Hepatocyte (in vitro differentiated cells): ENCODE measurements at regions not wholly inside any gene's neighbourhood (a gene's known extent, or its start where the extent isn't known, plus 50 kb on each side); places are given as distances from the start of the nearest gene placed in this dataset.

Source experiments
- DNase-seq: peaks from one replicate; pipeline ENCODE4 v3.0.0-alpha.2; 2016; ENCODE audit warnings: low spot score
- H2AFZ ChIP-seq: fragments of 200-600 bp; sonication (generic); 2 replicates; pipeline ENCODE4 v1.6.0; 2016; ENCODE audit warnings: antibody characterized with exemption, mild to moderate bottlenecking
- H3K27ac ChIP-seq: fragments of 200-600 bp; sonication (generic); 2 replicates; pipeline ENCODE4 v1.5.1; 2016; ENCODE audit warnings: mild to moderate bottlenecking
- H3K27me3 ChIP-seq: fragments of 200-600 bp; sonication (generic); 2 replicates; pipeline ENCODE4 v1.6.1; 2016
- H3K36me3 ChIP-seq: fragments of 200-600 bp; sonication (generic); replicated peaks from 2 replicates; pipeline ENCODE4 v1.5.1; 2016; ENCODE audit warnings: low read depth; ENCODE audit not compliant: insufficient read depth
- H3K4me1 ChIP-seq: fragments of 200-600 bp; sonication (generic); 2 replicates; pipeline ENCODE4 v1.5.1; 2016; ENCODE audit warnings: mild to moderate bottlenecking, moderate library complexity; ENCODE audit not compliant: insufficient read depth
- H3K4me2 ChIP-seq: fragments of 200-600 bp; sonication (generic); 2 replicates; pipeline ENCODE4 v1.6.0; 2016
- H3K4me3 ChIP-seq: fragments of 200-600 bp; sonication (generic); 2 replicates; pipeline ENCODE4 v1.5.1; 2016; ENCODE audit warnings: mild to moderate bottlenecking
- H3K79me2 ChIP-seq: fragments of 200-600 bp; sonication (generic); 2 replicates; pipeline ENCODE4 v1.6.0; 2017; ENCODE audit warnings: mild to moderate bottlenecking
- H3K9me2 ChIP-seq: fragments of 200-600 bp; sonication (generic); replicated peaks from 2 replicates; pipeline ENCODE4 v1.6.0; 2017; ENCODE audit warnings: mild to moderate bottlenecking; ENCODE audit not compliant: insufficient read depth
- H3K9me3 ChIP-seq: fragments of 200-600 bp; sonication (generic); 2 replicates; pipeline ENCODE4 v1.5.1; 2016; ENCODE audit warnings: low read depth, mild to moderate bottlenecking
- H4K20me1 ChIP-seq: fragments of 200-600 bp; sonication (generic); 2 replicates; pipeline ENCODE4 v1.6.0; 2016; ENCODE audit warnings: mild to moderate bottlenecking; ENCODE audit not compliant: insufficient read depth, poor library complexity, severe bottlenecking
- CTCF ChIP-seq: fragments of 200-600 bp; sonication (generic); IDR thresholded peaks from 2 replicates; pipeline ENCODE4 v1.5.1; 2016; ENCODE audit warnings: antibody characterized with exemption, mild to moderate bottlenecking; ENCODE audit not compliant: poor library complexity
- EZH2 ChIP-seq: fragments of 200-600 bp; sonication (generic); IDR thresholded peaks from 2 replicates; pipeline ENCODE4 v1.6.1; 2016; ENCODE audit warnings: antibody characterized with exemption, mild to moderate bottlenecking, borderline replicate concordance
- EZH2phosphoT487 ChIP-seq: fragments of 200-600 bp; sonication (generic); IDR thresholded peaks from one replicate; pipeline ENCODE4 v1.6.1; 2018; ENCODE audit warnings: antibody characterized with exemption, mild to moderate bottlenecking, low read depth, moderate library complexity; ENCODE audit not compliant: unreplicated experiment, severe bottlenecking
- WGBS: methylation state at CpG from one replicate; pipeline ENCODE4 v1.1.6; 2016; ENCODE audit warnings: low lambda C conversion rate; ENCODE audit errors: missing lambda C conversion rate; 5-methylcytosine and 5-hydroxymethylcytosine counted together

DNA sequence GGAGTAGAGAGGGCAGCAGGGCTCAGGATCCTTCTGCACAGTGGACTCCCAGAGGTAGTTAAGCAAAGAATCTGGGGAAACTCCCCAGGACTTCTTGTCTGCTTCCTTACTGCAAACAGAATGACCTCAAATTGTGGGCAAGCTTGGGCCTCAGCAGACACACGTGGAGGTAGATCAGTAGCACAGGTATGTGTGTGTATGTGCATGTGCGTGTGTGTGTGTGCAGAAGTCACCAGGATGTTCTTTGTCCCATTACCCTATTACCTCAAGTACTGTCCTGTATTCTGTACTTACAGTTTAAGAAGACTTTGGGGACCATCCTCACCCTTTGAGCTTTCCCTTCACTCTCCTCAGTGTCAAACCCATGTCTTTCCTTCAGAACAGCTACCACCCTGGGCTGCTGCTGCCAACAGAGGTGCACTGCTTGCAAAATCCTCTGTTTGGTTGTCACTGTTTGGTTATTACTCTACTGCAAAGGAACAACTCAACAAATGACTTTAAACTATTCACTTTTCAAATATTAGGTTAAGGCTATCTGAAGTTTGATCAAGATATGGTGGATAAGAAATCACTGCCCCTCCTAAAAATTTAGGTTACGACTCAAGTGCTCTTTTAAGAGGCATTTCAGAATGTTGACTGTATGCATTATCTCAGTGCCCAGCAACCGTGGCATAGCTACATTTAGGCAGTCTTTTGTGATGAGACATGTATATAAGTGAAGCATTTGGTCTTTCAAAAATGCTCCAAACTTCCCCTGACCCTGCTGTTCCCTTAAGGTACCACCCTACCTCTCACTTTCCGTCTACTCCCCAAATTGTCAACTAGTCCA lies 78.2 kb upstream of the MBIP start:
- Histone ChIP-seq H4K20me1 (no peaks in the 10 kb centered on the region), H3K4me3 (no peak overlapping the region), H2AFZ (no peak overlapping the region), H3K4me1 (no peaks in the 10 kb centered on the region), H3K27ac (no peak overlapping the region), H3K36me3 (no peaks in the 10 kb centered on the region), H3K27me3 (no peaks in the 10 kb centered on the region), H3K9me2 (no peaks in the 10 kb centered on the region), H3K79me2 (no peaks in the 10 kb centered on the region), H3K4me2 (no peak overlapping the region), H3K9me3 (no peaks in the 10 kb centered on the region)
- TF ChIP-seq EZH2phosphoT487 (no peak), EZH2 (no peak)
- no peak for DNase-seq
- WGBS: 65% methylated on average over 5 of the region's 5 CpGs

DNA sequence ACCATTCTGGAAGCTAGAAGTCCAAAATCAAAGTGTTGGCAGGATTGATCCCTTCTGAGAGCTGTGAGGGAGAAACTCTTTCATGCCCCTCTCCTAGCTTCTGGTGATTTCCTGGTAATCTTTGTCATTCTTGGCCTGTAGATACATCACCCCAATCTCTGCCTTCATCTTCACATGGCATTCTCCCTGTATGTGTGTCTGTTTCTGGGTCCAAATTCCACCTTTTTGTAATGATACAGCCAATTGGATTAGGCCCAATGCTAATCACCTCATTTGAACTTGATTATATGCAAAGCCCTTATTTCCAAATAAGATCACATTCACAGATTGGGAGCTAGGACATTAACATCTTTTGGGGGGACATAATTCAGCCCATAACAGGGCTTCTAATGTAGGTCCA lies 76.9 kb upstream of the MBIP start:
- DNase-seq: no peak
- no peak overlapping the region for H3K27ac ChIP-seq
- no peak overlapping the region for H2AFZ ChIP-seq
- H3K4me3 ChIP-seq: no peak overlapping the region
- H3K9me2 ChIP-seq: no peaks in the 10 kb centered on the region
- no peaks in the 10 kb centered on the region for H3K9me3 ChIP-seq
- H4K20me1 ChIP-seq: no peaks in the 10 kb centered on the region
- H3K4me1 ChIP-seq: no peaks in the 10 kb centered on the region
- H3K27me3 ChIP-seq: no peaks in the 10 kb centered on the region
- no peaks in the 10 kb centered on the region for H3K79me2 ChIP-seq
- TF ChIP-seq CTCF: no peak
- TF ChIP-seq EZH2: no peak
- TF ChIP-seq EZH2phosphoT487: no peak
- H3K36me3 ChIP-seq: no peaks in the 10 kb centered on the region
- no peak overlapping the region for H3K4me2 ChIP-seq

DNA sequence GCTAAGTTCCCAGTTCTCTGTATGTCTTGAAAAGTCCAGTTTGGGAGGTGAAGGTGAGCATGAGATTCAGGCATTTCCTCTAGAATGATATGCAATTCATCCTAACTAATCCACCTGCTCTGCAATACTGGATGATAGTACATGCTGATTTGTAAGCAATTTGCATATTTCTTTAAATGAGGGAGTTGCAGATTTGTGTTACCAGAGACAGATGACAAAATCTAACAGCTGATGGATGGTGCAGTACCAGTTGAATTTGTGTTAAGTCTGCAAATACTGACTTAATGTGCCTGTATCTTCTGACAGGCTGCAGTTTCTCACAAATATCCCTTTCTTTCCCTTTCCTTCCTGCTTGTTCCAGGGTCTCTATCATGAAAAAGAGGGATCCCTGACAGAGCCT lies 76.4 kb upstream of the MBIP start:
- Histone ChIP-seq H3K4me1 (no peaks in the 10 kb centered on the region), H3K9me3 (no peaks in the 10 kb centered on the region), H3K79me2 (no peaks in the 10 kb centered on the region), H4K20me1 (no peaks in the 10 kb centered on the region), H3K4me3 (no peak overlapping the region), H3K27me3 (no peaks in the 10 kb centered on the region), H2AFZ (no peak overlapping the region), H3K27ac (no peak overlapping the region), H3K9me2 (no peaks in the 10 kb centered on the region), H3K4me2 (no peak overlapping the region), H3K36me3 (no peaks in the 10 kb centered on the region)
- no peak for TF ChIP-seq CTCF
- TF ChIP-seq EZH2phosphoT487: no peak
- TF ChIP-seq EZH2: no peak
- no peak for DNase-seq

DNA sequence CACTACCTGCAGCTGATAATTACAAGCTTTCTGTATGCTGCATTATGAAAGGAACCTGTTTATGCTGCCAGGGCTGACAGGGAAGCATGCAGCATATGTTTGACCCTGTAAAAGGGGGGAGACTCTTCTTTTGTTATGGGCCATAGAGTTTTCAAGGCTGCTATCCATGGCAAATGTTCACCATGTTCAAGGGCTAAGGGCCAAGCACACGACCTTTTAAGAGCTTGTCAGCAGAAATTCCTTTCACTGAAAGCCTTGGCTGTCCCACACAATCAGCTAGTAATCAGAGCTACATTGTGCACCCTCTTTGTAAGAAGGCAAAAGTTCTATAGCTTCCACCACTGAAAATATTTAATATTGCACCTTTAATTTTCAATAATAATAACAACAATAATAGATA lies 74.2 kb upstream of the MBIP start:
- no peak for DNase-seq
- H3K9me3 ChIP-seq: no peaks in the 10 kb centered on the region
- no peaks in the 10 kb centered on the region for H3K9me2 ChIP-seq
- no peak overlapping the region for H2AFZ ChIP-seq
- no peaks in the 10 kb centered on the region for H3K27me3 ChIP-seq
- WGBS: 23% methylated on average over 1 of the region's 1 CpG
- H3K4me2 ChIP-seq: no peak overlapping the region
- H3K27ac ChIP-seq: no peak overlapping the region
- no peaks in the 10 kb centered on the region for H4K20me1 ChIP-seq
- H3K36me3 ChIP-seq: no peaks in the 10 kb centered on the region
- H3K79me2 ChIP-seq: no peaks in the 10 kb centered on the region
- TF ChIP-seq EZH2phosphoT487 (no peak), EZH2 (no peak), CTCF (no peak)
- no peak overlapping the region for H3K4me3 ChIP-seq
- H3K4me1 ChIP-seq: no peaks in the 10 kb centered on the region
